IgD-negative memory B cell (primary cell): ENCODE measurements at regions not wholly inside any gene's neighbourhood (a gene's known extent, or its start where the extent isn't known, plus 50 kb on each side); places are given as distances from the start of the nearest gene placed in this dataset.

ENCODE experiments used
- H3K27ac Mint-ChIP-seq, 3 donors: one replicate each; pipeline ENCODE4 v1.8.0; 2020 to 2022; ENCODE audit warnings: mild to moderate bottlenecking in 3 of 3, mixed read lengths in 3 of 3, moderate library complexity in 1 of 3
- H3K27me3 Mint-ChIP-seq: one replicate; pipeline ENCODE4 v1.8.0; 2021; ENCODE audit warnings: mixed read lengths
- H3K36me3 Mint-ChIP-seq: one replicate; pipeline ENCODE4 v1.8.0; 2020; ENCODE audit warnings: mild to moderate bottlenecking, mixed read lengths
- H3K4me1 Mint-ChIP-seq, 3 donors: one replicate each; pipeline ENCODE4 v1.8.0; 2020 to 2022; ENCODE audit warnings: mixed read lengths in 3 of 3, mild to moderate bottlenecking in 1 of 3
- H3K4me3 Mint-ChIP-seq, 4 donors: one replicate each; pipeline ENCODE4 v1.8.0; 2020 to 2022; ENCODE audit warnings: mild to moderate bottlenecking in 4 of 4, mixed read lengths in 4 of 4, moderate library complexity in 3 of 4
- H3K9me3 Mint-ChIP-seq, 3 donors: one replicate each; pipeline ENCODE4 v1.8.0; 2020 to 2021; ENCODE audit warnings: mixed read lengths in 3 of 3, mild to moderate bottlenecking in 1 of 3

DNA sequence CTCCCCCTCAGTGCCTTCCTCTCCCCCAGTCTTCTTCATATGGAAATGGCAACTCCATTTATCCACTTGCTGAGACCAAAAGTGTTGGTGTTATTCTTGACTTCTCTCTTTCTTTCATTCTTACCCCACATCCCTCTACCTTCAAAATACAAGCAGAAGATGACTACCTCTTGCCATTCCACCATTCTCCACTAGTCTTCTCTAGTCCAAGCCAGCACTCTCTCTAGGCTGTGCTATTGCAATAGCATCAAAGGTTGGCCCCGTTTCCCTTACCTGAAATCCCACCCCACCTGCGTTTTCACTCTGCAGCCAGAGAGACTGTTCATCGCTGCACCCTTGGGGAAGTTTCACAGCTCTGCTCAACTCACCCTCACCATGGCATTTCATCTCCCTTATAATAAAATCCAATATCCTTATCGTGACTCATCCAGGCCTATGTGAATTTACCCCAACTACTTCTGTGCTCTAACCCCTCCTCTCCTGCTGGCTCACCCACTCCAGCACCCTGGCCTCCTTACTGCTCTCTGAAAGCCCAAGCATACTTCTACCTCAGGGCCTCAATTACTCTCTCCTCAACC, 109.1 kb downstream of the LSM5 start:
- peaks cover 10% of the 10 kb centered on the region for H3K27me3 Mint-ChIP-seq
- peaks cover 0 to 6% (median 0%) of the 10 kb centered on the region in 3 donors for H3K9me3 Mint-ChIP-seq

DNA sequence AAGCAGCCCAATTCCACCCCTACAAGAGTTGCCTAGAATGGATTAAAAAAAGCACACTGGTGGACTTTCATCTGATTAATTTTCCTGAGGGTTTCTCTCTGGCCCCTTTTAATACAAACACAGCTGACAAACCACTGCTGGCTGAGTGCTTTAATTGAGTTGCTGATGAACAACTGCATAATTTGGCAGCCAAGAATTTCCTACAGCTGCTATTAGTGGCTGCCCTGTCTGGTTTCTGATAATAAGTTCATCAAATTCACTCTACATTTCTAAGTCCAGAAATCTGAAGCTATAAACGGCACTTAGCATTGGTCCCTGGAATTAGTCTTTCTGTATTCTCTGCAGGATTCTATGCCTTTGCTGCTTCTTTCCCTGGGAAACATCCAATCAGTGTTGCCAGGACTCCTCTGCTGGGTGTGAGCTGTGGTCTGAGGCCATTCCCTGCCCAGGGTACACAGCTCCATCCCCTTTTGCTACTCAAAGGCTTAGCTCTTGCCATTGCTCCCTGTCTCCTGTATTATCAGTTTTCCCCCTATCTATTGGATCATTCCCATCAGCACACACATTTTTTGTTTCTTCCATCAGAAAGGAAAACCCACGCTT, 110.6 kb downstream of the LSM5 start:
- Mint-ChIP-seq H3K9me3 (peaks cover 0 to 6% (median 0%) of the 10 kb centered on the region in 3 donors), H3K4me1 (no peaks in the 10 kb centered on the region), H3K27ac (no peak overlapping the region), H3K4me3 (no peak overlapping the region), H3K36me3 (no peaks in the 10 kb centered on the region), H3K27me3 (peaks cover 4% of the 10 kb centered on the region)

More for the DNA sequence above, 109.1 kb downstream of the LSM5 start:
- H3K36me3 Mint-ChIP-seq: no peaks in the 10 kb centered on the region
- H3K27ac Mint-ChIP-seq: no peak overlapping the region
- H3K4me1 Mint-ChIP-seq: no peaks in the 10 kb centered on the region
- H3K4me3 Mint-ChIP-seq: no peak overlapping the region

DNA sequence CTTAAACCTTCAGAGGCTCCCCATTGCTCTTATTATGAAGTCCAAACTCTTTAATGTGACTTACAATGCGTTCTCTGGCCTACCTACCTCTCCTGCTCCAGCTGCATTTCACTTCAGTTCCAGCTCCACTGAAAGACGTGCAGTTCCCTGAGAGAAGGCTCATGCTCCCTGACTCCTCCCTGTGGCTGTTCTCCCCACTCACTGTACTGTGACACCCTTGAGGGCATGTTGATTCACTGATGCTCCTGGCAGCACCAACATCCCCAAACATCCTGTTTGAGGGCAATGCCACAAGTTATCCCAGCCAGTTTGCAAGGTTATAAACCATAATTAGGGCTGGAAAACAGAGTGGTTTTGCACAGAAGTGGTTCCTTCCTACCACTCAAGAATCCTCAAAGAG, 111.2 kb downstream of the LSM5 start:
- H3K9me3 Mint-ChIP-seq: peaks cover 0 to 6% (median 0%) of the 10 kb centered on the region in 3 donors

DNA sequence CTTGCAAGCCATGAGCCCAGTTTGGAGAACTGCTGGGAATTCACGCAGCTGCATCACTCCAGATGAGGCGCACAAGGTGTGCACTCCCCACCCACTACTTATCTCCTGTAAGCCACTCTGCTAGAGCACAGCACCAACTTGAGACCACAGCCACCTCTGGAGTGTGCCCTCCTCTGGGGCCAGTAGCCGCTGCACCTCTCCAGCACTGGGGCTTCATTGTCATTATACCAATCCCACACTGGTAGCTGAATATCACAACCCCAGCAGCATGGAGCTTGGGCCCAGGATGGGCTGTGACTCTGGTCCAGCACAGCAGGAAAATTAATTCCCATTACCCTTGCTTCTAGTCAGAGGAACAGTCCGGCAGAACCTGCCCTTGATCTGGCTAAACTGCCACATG, 125.6 kb downstream of the LSM5 start:
- H3K36me3 Mint-ChIP-seq: no peaks in the 10 kb centered on the region
- no peak overlapping the region for H3K4me3 Mint-ChIP-seq
- H3K4me1 Mint-ChIP-seq: peaks cover 0 to 2% (median 0%) of the 10 kb centered on the region in 3 donors
- peaks cover 10% of the 10 kb centered on the region for H3K27me3 Mint-ChIP-seq
- H3K27ac Mint-ChIP-seq: no peak overlapping the region
- peaks cover 2 to 23% (median 10%) of the 10 kb centered on the region in 3 donors for H3K9me3 Mint-ChIP-seq

More for the DNA sequence above, 111.2 kb downstream of the LSM5 start:
- no peaks in the 10 kb centered on the region for H3K4me1 Mint-ChIP-seq
- no peak overlapping the region for H3K27ac Mint-ChIP-seq
- no peaks in the 10 kb centered on the region for H3K36me3 Mint-ChIP-seq
- no peak overlapping the region for H3K4me3 Mint-ChIP-seq
- peaks cover 4% of the 10 kb centered on the region for H3K27me3 Mint-ChIP-seq

DNA sequence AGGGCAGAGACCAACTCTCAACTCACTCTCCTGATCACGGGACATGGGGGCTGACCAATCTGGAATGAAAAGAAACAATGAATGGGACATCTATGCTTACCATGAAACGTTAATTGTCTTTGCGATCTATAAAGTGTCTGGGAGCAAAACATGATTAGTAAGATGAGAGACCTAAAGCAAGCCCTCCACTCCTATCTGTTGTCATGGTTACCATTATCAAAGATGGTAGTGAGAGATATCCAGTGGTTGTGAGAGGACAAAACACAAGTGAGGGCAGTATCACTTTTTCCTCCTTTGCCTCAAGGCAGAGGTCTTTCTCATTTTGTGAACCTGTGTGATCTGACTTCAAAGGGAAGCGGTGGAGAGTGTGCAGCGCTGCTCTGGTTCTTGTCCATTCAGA, 130.1 kb downstream of the LSM5 start:
- Mint-ChIP-seq H3K4me1 (peaks cover 0 to 2% (median 0%) of the 10 kb centered on the region in 3 donors), H3K4me3 (no peak overlapping the region), H3K9me3 (peaks cover 0 to 4% (median 0%) of the 10 kb centered on the region in 3 donors), H3K27ac (no peak overlapping the region), H3K36me3 (no peaks in the 10 kb centered on the region), H3K27me3 (peaks cover 8% of the 10 kb centered on the region)

DNA sequence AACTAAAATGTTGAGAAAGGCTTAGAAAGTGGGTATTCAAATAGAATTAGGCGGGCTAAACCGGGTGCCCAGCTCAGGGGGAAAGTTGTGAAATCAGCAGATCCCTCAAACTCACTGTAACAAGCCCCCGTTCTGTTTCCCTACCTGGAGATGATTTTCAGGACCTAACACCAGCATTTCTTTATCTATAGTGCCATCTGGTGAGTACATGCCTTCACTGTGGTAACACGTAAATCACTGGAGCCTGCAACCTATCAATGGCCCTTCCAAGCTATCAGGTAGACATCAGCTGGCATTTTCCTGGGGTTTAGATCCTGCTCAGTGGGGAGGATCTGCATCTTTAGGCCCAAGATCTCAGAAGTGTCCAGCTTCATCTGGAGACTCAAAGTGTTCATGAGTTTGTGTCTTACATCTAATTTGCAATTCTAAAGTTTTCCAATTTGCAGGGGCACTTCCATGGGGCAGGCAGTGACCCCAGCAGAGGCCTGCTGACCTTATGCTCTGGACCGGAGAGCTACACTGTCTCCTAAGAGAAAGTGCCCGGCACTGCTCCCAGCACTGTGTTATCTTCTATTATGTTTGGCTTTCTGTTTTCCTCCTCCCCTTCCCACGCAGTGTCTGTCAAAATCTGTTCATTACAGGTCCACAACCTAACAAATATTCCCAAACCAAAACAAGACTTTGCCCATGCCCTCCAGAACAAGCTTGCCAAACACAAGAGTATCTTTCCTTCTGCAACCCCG, 132.5 kb downstream of the LSM5 start:
- H3K9me3 Mint-ChIP-seq: peaks cover 0 to 9% (median 0%) of the 10 kb centered on the region in 3 donors
- H3K27ac Mint-ChIP-seq: no peak overlapping the region
- H3K36me3 Mint-ChIP-seq: no peaks in the 10 kb centered on the region
- peaks cover 6% of the 10 kb centered on the region for H3K27me3 Mint-ChIP-seq
- H3K4me1 Mint-ChIP-seq: peaks cover 0 to 2% (median 0%) of the 10 kb centered on the region in 3 donors
- no peak overlapping the region for H3K4me3 Mint-ChIP-seq

DNA sequence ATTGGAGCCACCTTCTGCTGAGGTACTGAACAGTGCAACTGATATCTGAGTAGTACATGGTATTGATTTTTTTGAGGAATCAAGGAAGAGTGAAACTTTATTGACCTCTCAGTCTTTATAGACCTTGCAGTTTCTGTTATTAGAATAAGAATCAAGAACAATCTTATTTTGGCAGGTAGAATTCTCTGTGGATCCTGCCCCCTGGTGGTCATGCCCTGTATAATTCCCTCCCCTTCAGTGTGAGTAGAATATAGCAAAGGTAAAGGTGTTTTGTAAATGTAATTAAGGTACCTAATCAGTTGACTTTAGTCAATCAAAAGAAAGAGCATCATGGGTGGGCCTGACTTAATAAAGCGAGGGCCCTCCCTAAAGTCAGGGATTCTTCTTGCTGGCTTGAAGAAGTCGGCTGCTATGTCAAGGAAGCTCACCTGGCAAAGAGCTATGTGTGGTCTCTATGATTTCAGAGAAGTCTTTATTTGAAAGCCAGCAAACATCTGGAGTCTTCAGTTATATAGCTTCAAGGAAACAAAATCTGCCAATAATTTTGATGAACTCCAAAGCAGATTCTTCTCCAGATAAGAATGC, 142.8 kb downstream of the LSM5 start:
- Mint-ChIP-seq H3K27ac (no peak overlapping the region), H3K9me3 (peaks cover 0 to 6% (median 1%) of the 10 kb centered on the region in 3 donors), H3K36me3 (no peaks in the 10 kb centered on the region), H3K27me3 (no peaks in the 10 kb centered on the region), H3K4me1 (no peaks in the 10 kb centered on the region), H3K4me3 (no peak overlapping the region)

DNA sequence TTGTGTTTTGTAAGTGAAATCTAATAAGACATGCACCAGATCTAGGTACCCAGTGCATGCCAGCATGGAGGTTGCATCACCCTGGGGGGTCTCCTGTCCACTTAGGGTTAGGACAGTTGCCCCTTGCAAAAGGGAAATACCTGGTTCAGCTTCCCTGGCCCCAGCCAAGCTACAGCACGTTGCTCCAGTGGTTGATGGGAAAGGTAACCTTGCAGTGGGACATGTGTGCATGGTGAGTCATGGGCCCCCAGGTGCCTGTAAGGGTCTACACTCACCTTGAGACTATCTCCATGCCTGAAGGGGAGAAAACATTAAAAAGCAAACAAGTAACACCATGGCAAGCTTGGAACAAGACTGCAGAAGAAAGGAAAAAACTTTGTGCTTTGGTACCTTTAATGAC, 143.9 kb downstream of the LSM5 start:
- no peak overlapping the region for H3K27ac Mint-ChIP-seq
- H3K4me3 Mint-ChIP-seq: no peak overlapping the region
- no peaks in the 10 kb centered on the region for H3K27me3 Mint-ChIP-seq
- no peaks in the 10 kb centered on the region for H3K4me1 Mint-ChIP-seq
- peaks cover 0 to 6% (median 1%) of the 10 kb centered on the region in 3 donors for H3K9me3 Mint-ChIP-seq
- no peaks in the 10 kb centered on the region for H3K36me3 Mint-ChIP-seq

DNA sequence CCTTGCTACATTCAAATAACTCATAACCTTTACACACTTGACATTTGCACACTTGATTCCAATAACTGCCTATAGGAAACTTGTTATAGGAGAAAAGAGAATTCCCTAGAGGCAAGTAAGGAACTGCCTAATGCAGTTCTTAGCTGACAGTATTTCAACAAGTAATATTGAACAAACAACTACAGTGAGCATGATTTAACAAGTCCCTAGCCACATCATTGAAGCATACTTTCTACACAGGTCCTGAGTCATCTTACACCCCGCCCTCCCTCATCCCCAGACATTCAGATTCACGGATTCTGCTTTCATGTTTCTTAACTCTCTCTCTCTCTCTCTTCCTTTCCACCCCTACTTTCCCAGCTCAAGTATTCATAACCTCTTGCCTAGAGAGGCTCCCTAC, 153.5 kb downstream of the LSM5 start:
- H3K4me1 Mint-ChIP-seq: peaks cover 0 to 2% (median 0%) of the 10 kb centered on the region in 3 donors
- H3K4me3 Mint-ChIP-seq: no peak overlapping the region

DNA sequence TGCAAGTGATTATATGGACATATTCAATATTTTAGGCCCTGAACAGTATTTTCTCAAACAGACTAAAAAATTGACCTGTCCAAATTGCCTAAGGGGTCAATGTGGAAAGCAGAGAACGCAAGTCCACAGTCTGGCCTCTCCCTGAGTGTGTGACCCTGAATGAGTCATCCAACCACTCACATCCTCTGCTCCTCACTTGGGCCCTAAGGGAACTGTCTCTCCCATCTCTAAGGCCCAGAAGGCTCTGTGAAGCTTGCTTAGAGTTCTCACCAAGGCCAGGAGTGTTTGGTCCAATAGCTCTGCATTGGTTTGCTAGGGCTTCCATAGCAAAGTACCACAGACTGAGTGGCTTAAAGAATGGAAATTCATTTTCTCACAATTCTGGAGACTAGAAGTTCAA, 155.1 kb downstream of the LSM5 start:
- Mint-ChIP-seq H3K27ac (no peak overlapping the region), H3K36me3 (no peaks in the 10 kb centered on the region), H3K4me1 (peaks cover 0 to 2% (median 0%) of the 10 kb centered on the region in 3 donors), H3K9me3 (peaks cover 3 to 17% (median 7%) of the 10 kb centered on the region in 3 donors), H3K4me3 (no peak overlapping the region), H3K27me3 (no peaks in the 10 kb centered on the region)

More for the DNA sequence above, 153.5 kb downstream of the LSM5 start:
- no peak overlapping the region for H3K27ac Mint-ChIP-seq
- peaks cover 3 to 10% (median 7%) of the 10 kb centered on the region in 3 donors for H3K9me3 Mint-ChIP-seq
- no peaks in the 10 kb centered on the region for H3K36me3 Mint-ChIP-seq
- no peaks in the 10 kb centered on the region for H3K27me3 Mint-ChIP-seq

DNA sequence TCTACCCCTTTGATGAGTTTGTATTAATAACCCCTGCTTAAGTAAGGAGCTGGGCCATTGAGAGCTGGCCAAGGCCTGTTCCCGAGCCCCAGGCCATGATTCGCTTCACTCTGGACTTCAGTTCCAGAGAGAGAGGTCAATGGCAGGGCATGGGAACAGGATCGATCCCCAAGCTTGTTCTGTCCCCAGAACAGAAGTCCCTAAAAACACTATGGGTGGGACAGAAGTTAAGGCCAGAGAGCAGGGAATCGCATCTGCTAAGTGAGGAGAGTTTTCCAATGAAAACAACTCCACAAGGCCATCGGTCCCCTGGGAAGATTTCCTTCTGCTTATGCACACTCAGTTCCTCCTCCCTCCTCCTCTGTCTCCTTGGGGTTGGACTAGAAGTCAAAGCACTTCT, 159.6 kb downstream of the LSM5 start:
- H3K36me3 Mint-ChIP-seq: no peaks in the 10 kb centered on the region
- H3K27ac Mint-ChIP-seq: no peak overlapping the region
- no peaks in the 10 kb centered on the region for H3K4me1 Mint-ChIP-seq
- no peak overlapping the region for H3K4me3 Mint-ChIP-seq
- peaks cover 1% of the 10 kb centered on the region for H3K27me3 Mint-ChIP-seq
- H3K9me3 Mint-ChIP-seq: peaks cover 2 to 17% (median 3%) of the 10 kb centered on the region in 3 donors

DNA sequence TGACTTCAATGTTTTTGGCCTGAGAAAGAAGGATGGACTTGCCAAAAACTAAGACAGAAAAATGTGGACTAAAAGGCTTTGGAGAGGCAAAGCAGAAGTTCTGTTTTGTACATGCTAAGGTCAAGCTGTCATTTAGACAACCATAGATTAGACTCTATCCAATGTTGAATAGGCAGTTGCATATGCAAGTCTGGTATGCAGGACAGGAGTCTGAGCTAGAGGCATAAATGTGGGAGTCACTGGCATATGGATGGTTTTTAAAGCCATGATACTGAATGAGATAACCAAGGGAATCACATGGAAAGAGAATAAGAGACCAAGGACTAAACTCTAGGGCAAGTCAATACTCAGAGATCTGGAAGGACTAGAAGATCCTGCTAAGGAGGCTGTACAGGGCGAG, 164.1 kb downstream of the LSM5 start:
- no peaks in the 10 kb centered on the region for H3K4me1 Mint-ChIP-seq

DNA sequence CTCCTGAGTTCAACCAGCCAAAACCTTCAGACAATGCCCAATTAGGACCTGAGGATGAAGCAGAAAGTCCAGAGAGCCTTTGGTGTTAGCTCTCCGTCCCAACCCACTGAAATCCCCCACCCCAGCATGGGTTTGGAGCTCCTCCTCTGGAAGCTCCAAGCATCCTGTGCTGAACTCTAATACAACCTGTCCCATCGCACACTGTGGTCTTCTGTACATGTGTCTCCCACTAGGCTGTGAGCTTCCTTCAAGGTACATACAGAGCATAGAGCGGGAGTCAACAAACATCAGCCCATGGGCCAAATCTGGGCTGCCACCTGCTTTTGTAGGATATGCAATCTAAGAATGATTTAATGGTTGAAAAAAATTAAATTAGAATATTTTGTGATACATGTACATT, 166.5 kb downstream of the LSM5 start:
- peaks cover 9% of the 10 kb centered on the region for H3K27me3 Mint-ChIP-seq
- H3K4me1 Mint-ChIP-seq: no peaks in the 10 kb centered on the region
- H3K27ac Mint-ChIP-seq: no peak overlapping the region
- H3K9me3 Mint-ChIP-seq: no peaks in the 10 kb centered on the region
- H3K4me3 Mint-ChIP-seq: no peak overlapping the region
- H3K36me3 Mint-ChIP-seq: no peaks in the 10 kb centered on the region

More for the DNA sequence above, 164.1 kb downstream of the LSM5 start:
- H3K36me3 Mint-ChIP-seq: no peaks in the 10 kb centered on the region
- H3K27ac Mint-ChIP-seq: no peak overlapping the region
- H3K4me3 Mint-ChIP-seq: no peak overlapping the region
- peaks cover 0 to under 1% (median 0%) of the 10 kb centered on the region in 3 donors for H3K9me3 Mint-ChIP-seq
- H3K27me3 Mint-ChIP-seq: peaks cover 1% of the 10 kb centered on the region

DNA sequence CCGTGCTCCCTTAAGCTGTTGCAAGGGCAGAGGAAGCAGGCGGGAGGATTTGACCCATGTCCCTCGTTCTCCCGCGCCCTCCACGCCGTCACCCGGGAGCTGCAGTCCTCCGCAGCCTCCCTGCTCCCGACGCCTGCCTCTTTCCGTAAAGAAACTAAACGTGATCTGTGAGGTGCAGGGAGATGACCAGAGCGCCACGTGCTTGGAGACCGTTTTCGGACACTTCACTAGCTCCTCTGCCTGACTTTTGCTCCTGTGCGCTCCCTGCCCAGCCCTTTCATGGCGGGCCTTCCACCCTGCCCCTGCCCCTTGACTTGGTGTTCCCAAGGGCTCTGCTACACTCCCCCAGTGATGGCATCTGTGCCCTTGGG, 171.2 kb downstream of the LSM5 start:
- Mint-ChIP-seq H3K36me3 (no peaks in the 10 kb centered on the region), H3K4me1 (peaks cover 0 to 1% (median 0%) of the 10 kb centered on the region in 3 donors), H3K9me3 (peaks cover 0 to 3% (median 0%) of the 10 kb centered on the region in 3 donors), H3K27me3 (peaks cover 10% of the 10 kb centered on the region), H3K27ac (no peak overlapping the region), H3K4me3 (no peak overlapping the region)

DNA sequence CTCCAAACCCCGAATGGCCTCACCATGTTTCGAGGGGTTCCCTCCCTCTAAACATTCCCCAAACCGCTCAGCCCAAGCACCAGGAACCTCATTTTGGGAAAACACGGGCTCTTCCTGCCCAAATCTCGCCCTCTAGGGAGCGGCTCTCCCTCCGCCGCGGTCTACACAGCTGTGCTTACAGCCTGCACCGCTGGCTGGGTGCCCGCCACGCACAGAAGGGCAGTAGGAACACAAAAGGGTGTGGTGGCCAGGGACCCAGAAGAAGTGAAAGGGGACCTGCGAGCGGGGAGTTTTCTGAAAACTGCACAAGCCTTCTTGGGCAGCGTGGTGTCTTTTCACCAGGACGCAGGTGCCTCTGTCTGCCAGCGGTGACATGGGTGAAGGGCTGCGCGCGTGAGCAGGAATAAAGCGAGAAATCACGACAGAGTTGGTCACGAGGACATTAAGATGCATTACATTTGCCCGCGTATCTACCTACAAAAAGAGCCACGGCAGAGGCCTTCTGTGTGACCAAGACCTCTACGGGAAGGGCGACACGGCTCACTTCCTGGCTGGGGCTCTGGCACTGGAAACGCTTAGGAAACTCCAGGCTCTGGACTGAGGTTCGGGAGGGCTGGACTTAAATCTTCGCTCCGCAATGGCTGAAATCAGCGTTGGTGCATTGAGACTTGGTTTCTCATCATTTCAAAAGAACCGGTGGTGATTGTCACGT, 171.7 kb downstream of the LSM5 start:
- Mint-ChIP-seq H3K36me3 (no peaks in the 10 kb centered on the region), H3K27me3 (peaks cover 10% of the 10 kb centered on the region), H3K9me3 (peaks cover 0 to 3% (median 0%) of the 10 kb centered on the region in 3 donors), H3K4me1 (peaks cover 0 to 1% (median 0%) of the 10 kb centered on the region in 3 donors), H3K4me3 (no peak overlapping the region), H3K27ac (no peak overlapping the region)
